Nephron (organoid): ENCODE measurements at regions not wholly inside any gene's neighbourhood (a gene's known extent, or its start where the extent isn't known, plus 50 kb on each side); places are given as distances from the start of the nearest gene placed in this dataset.

ENCODE experiments used
- H3K27ac Mint-ChIP-seq, 3 experiments: 2 replicates each; pipeline ENCODE4 v1.8.0; 2020; ENCODE audit warnings: mixed read lengths in 3 of 3, mild to moderate bottlenecking in 2 of 3, moderate library complexity in 1 of 3
- H3K27me3 Mint-ChIP-seq: 2 replicates; pipeline ENCODE4 v1.8.0; 2021; ENCODE audit warnings: low read depth, mild to moderate bottlenecking, moderate library complexity, mixed read lengths
- H3K36me3 Mint-ChIP-seq: 2 replicates; pipeline ENCODE4 v1.8.0; 2020; ENCODE audit warnings: low read depth, mixed read lengths
- H3K4me1 Mint-ChIP-seq: 2 replicates; pipeline ENCODE4 v1.8.0; 2020; ENCODE audit warnings: mixed read lengths
- H3K4me3 Mint-ChIP-seq, 3 experiments: 2 replicates each; pipeline ENCODE4 v1.8.0; 2020; ENCODE audit warnings: mild to moderate bottlenecking in 3 of 3, mixed read lengths in 3 of 3, moderate library complexity in 2 of 3
- H3K9me3 Mint-ChIP-seq: 2 replicates; pipeline ENCODE4 v1.8.0; 2020; ENCODE audit warnings: mixed read lengths
- TF ChIP-seq, protein P1 (sequence below), 3 experiments: fragments of 200-600 bp; sonication (generic); IDR thresholded peaks; one replicate each; pipeline ENCODE4 v1.5.0; 2021; ENCODE audit warnings: antibody characterized with exemption in 3 of 3; ENCODE audit not compliant: unreplicated experiment in 3 of 3

DNA sequence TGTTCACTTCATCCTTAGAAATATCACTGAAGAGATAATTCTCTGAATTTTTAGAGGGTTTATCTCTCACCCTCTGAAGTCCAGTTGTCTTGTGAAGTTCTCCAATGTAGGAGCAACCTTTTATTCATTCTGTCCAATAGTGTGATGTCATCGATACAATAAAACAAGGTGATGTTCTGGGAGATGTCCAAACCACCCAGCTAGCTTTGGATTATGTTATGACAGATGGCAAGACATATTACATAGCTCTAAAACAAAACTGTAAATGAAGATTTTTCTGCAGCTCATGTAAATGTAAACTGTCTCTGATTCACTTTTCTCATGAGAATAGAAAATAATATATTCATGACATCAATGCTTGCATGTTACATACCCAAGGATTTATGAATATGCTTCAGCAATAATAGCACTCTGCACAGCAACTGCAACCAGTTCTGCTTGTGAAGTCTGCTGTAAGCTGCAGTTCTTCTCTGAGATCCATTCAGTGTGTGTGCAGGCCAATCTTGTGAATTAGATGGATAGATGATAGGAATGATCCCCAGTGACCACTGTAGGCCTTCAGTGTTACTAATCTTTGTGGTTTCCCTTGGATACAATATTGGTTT is 172.6 kb upstream of the CDH12 start:
- Mint-ChIP-seq H3K9me3 (no peaks in the 10 kb centered on the region), H3K27ac (no peak overlapping the region), H3K36me3 (no peaks in the 10 kb centered on the region), H3K4me3 (no peak overlapping the region), H3K4me1 (no peaks in the 10 kb centered on the region), H3K27me3 (no peaks in the 10 kb centered on the region)
- TF ChIP-seq, protein P1, sequence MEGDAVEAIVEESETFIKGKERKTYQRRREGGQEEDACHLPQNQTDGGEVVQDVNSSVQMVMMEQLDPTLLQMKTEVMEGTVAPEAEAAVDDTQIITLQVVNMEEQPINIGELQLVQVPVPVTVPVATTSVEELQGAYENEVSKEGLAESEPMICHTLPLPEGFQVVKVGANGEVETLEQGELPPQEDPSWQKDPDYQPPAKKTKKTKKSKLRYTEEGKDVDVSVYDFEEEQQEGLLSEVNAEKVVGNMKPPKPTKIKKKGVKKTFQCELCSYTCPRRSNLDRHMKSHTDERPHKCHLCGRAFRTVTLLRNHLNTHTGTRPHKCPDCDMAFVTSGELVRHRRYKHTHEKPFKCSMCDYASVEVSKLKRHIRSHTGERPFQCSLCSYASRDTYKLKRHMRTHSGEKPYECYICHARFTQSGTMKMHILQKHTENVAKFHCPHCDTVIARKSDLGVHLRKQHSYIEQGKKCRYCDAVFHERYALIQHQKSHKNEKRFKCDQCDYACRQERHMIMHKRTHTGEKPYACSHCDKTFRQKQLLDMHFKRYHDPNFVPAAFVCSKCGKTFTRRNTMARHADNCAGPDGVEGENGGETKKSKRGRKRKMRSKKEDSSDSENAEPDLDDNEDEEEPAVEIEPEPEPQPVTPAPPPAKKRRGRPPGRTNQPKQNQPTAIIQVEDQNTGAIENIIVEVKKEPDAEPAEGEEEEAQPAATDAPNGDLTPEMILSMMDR (IDR thresholded peaks at IDR 0.05; ENCODE audit: unreplicated experiment in 3 of 3), result no peak

GRCh38 chr5:23024470-23024869 is 171.3 kb upstream of the CDH12 start:
- no peaks in the 10 kb centered on the region for H3K9me3 Mint-ChIP-seq
- no peak overlapping the region for H3K27ac Mint-ChIP-seq
- TF ChIP-seq, protein P1 (IDR thresholded peaks at IDR 0.05; ENCODE audit: unreplicated experiment in 3 of 3), result no peak
- no peaks in the 10 kb centered on the region for H3K4me1 Mint-ChIP-seq
- no peak overlapping the region for H3K4me3 Mint-ChIP-seq
- no peaks in the 10 kb centered on the region for H3K36me3 Mint-ChIP-seq
- H3K27me3 Mint-ChIP-seq, result no peaks in the 10 kb centered on the region

DNA sequence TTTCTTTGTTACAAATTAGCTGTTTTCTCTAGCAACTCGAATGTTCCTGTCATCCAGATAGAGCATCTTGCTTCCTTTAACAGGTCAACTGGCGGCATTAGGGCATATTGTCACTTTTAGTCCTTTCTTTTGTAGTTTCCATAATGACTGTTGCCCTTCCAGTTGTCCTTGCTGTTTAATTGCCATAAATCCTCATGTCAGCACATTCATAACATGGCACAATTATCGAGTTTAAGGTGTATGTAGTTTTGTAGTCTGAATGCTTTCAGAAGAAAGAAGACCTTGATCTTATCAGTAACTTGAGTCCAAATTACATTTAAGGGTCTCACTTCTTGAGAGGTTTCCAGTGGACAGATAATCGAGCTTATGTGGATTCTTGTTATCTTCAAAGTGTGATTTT is 161.7 kb upstream of the CDH12 start:
- Mint-ChIP-seq H3K4me3 (no peak overlapping the region), H3K9me3 (no peaks in the 10 kb centered on the region), H3K27ac (no peak overlapping the region), H3K36me3 (no peaks in the 10 kb centered on the region), H3K27me3 (no peaks in the 10 kb centered on the region), H3K4me1 (no peaks in the 10 kb centered on the region)
- TF ChIP-seq, protein P1 (IDR thresholded peaks at IDR 0.05; ENCODE audit: unreplicated experiment in 3 of 3), result no peak

- Mint-ChIP-seq H3K36me3 (no peaks in the 10 kb centered on the region), H3K9me3 (no peaks in the 10 kb centered on the region), H3K4me1 (no peaks in the 10 kb centered on the region), H3K4me3 (no peak overlapping the region), H3K27me3 (no peaks in the 10 kb centered on the region), H3K27ac (no peak overlapping the region)
- TF ChIP-seq, protein P1 (IDR thresholded peaks at IDR 0.05; ENCODE audit: unreplicated experiment in 3 of 3), result no peak
These were observed 161.1 kb upstream of the CDH12 start for GRCh38 chr5:23014266-23014665.

DNA sequence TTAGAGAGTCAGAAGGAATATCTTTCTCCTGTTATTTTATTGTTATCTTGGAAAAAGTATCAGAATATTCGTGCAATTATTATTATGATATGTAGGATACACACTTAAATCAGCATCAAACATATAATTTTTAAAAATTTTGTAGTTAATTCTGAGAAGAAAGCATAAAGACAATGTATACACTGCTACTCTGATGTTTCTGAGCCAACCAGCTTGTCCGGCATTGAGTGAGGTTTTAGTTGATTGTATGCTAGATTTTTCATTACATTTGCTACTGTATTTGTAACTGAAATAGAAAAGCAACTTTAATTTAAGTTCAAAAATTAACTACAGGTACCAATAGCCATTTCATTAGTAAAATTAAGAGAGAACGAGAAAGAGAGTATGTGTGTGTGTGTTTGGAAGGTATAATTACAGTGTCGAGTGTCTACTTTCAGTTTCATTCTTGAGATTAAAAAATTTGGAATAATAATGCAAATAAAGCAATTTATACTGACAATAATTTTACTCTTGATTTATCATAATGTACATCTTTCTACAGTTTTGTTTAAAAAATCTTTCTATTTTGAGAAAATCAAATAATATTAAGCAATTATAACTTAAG is 160.4 kb upstream of the CDH12 start:
- peak overlapping the region in 2 of 3 experiments; percentile 49 to 51 for H3K4me3 Mint-ChIP-seq
- no peaks in the 10 kb centered on the region for H3K27me3 Mint-ChIP-seq
- H3K4me1 Mint-ChIP-seq, result no peaks in the 10 kb centered on the region

More for the DNA sequence above, 160.4 kb upstream of the CDH12 start:
- Mint-ChIP-seq H3K9me3 (no peaks in the 10 kb centered on the region), H3K36me3 (no peaks in the 10 kb centered on the region), H3K27ac (no peak overlapping the region)
- TF ChIP-seq, protein P1 (IDR thresholded peaks at IDR 0.05; ENCODE audit: unreplicated experiment in 3 of 3), result no peak
